ENCODE measurements at regions not wholly inside any gene's neighbourhood (a gene's known extent, or its start where the extent isn't known, plus 50 kb on each side); places are given as distances from the start of the nearest gene placed in this dataset.

DNA sequence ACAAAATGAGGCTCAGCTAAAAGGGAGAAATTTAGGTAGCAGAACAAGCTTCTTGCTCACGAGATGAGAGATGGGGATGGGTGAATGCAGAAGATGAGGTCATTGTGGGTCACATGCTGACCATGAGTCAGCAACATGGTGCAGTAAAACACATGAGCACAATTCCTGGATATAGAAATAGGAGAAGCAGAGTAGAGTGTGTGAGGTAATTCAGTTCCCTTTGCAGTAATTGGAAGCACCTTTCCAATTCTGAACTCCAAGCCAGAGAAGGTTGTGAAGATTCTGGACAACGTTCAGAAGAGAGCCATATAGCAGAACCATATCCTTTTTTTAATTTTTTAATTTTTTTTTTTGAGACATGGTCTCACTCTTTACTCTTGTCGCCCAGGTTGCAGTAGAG is 62.0 kb upstream of the LMNTD1 start:
- no TSS peak for BruUV-seq (replicated peaks)
- no peaks in the 10 kb centered on the region for H3K4me1 ChIP-seq (ENCODE audit: insufficient read depth, low read length, poor library complexity, severe bottlenecking)
- H4K20me1 ChIP-seq (ENCODE audit: insufficient read depth, low read length) = no peaks in the 10 kb centered on the region
- ChIA-PET POLR2A (no interaction called here), CTCF (ENCODE audit: unreplicated experiment) (no interaction called here)
- no peak overlapping the region for H3K27ac ChIP-seq (ENCODE audit: low read depth, low read length, poor library complexity, severe bottlenecking)
- H3K9me2 ChIP-seq (ENCODE audit: insufficient read depth, low read length) = no peaks in the 10 kb centered on the region
- intact Hi-C loops (cut with micrococcal nuclease; ENCODE audit: unreplicated experiment) = no loop called here
- no peak overlapping the region for H2AFZ ChIP-seq (ENCODE audit: low read length)
- DNase-seq (ENCODE audit: low spot score) = no peak
- no peak overlapping the region for H3K4me2 ChIP-seq (ENCODE audit: low read length)
- no peaks in the 10 kb centered on the region for H3K79me2 ChIP-seq (ENCODE audit: insufficient read depth, low read depth, low read length)
- TF ChIP-seq, protein P1, sequence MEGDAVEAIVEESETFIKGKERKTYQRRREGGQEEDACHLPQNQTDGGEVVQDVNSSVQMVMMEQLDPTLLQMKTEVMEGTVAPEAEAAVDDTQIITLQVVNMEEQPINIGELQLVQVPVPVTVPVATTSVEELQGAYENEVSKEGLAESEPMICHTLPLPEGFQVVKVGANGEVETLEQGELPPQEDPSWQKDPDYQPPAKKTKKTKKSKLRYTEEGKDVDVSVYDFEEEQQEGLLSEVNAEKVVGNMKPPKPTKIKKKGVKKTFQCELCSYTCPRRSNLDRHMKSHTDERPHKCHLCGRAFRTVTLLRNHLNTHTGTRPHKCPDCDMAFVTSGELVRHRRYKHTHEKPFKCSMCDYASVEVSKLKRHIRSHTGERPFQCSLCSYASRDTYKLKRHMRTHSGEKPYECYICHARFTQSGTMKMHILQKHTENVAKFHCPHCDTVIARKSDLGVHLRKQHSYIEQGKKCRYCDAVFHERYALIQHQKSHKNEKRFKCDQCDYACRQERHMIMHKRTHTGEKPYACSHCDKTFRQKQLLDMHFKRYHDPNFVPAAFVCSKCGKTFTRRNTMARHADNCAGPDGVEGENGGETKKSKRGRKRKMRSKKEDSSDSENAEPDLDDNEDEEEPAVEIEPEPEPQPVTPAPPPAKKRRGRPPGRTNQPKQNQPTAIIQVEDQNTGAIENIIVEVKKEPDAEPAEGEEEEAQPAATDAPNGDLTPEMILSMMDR (conservative IDR thresholded peaks at IDR 0.05; ENCODE audit: low read length) = no peak
- no peak for TF ChIP-seq EZH2phosphoT487 (IDR thresholded peaks at IDR 0.05; ENCODE audit: borderline replicate concordance, low read depth, low read length)
- no peaks in the 10 kb centered on the region for H3K9me3 ChIP-seq (ENCODE audit: low read length)
- H3K36me3 ChIP-seq (ENCODE audit: insufficient read depth, low read length) = no peaks in the 10 kb centered on the region
- H3K4me3 ChIP-seq (ENCODE audit: low read depth, low read length, poor library complexity, severe bottlenecking) = no peak overlapping the region

DNA sequence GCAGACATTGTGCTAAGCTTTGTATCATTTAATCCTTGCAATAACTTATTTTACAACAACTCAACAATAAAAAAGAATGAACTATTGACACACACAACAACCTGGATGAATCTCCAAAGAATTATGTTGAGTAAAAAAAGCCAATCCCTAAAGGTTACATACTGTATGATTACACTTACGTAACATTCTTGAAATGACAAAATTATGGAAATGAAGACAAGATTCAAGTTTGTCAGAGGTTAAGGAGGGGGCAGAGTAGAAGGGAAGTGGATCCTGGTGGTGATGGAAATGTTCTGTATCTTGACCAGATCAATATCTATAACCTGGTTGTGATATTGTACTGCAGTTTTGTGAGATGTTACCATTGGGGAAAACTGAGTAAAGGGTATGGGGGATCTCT is 63.2 kb upstream of the LMNTD1 start:
- H3K9me2 ChIP-seq (ENCODE audit: insufficient read depth, low read length) = no peaks in the 10 kb centered on the region
- H3K4me2 ChIP-seq (ENCODE audit: low read length) = no peak overlapping the region
- DNase-seq (ENCODE audit: low spot score) = no peak
- no peaks in the 10 kb centered on the region for H3K9me3 ChIP-seq (ENCODE audit: low read length)
- no TSS peak for BruUV-seq (replicated peaks)
- intact Hi-C loops (cut with micrococcal nuclease; ENCODE audit: unreplicated experiment) = no loop called here
- ChIA-PET POLR2A (interaction anchor here (1.0 kb wide), 1 partner anchor 18 kb away, joined by 3 read pairs; no protein-coding TSS in a partner anchor), CTCF (ENCODE audit: unreplicated experiment) (no interaction called here)
- H3K27ac ChIP-seq (ENCODE audit: low read depth, low read length, poor library complexity, severe bottlenecking) = no peak overlapping the region
- H3K36me3 ChIP-seq (ENCODE audit: insufficient read depth, low read length) = no peaks in the 10 kb centered on the region
- H3K4me3 ChIP-seq (ENCODE audit: low read depth, low read length, poor library complexity, severe bottlenecking) = no peak overlapping the region
- TF ChIP-seq EZH2phosphoT487 (IDR thresholded peaks at IDR 0.05; ENCODE audit: borderline replicate concordance, low read depth, low read length) = no peak
- TF ChIP-seq, protein P1 (conservative IDR thresholded peaks at IDR 0.05; ENCODE audit: low read length) = no peak
- H2AFZ ChIP-seq (ENCODE audit: low read length) = no peak overlapping the region
- H4K20me1 ChIP-seq (ENCODE audit: insufficient read depth, low read length) = no peaks in the 10 kb centered on the region
- no peaks in the 10 kb centered on the region for H3K4me1 ChIP-seq (ENCODE audit: insufficient read depth, low read length, poor library complexity, severe bottlenecking)
- H3K79me2 ChIP-seq (ENCODE audit: insufficient read depth, low read depth, low read length) = no peaks in the 10 kb centered on the region

DNA sequence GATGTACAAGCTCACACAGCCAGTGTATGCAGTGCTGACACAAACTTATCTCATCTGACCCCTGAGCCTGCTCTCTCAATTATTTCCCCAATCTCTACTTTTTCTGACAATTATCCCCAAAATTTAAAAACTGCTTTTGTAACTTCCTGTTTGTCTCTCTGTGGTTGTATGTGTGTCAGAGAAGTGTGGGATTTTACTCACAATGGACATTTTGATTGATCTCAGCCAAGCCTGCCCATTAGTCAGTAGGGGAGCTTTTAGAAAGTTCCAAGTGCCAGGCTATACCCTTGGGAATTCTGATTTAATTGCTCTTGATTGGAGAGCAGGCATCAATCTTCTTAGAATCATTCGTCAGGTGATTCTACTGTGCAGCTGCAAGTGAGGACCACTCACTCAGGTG is 64.9 kb upstream of the LMNTD1 start:
- no peaks in the 10 kb centered on the region for H3K79me2 ChIP-seq (ENCODE audit: insufficient read depth, low read depth, low read length)
- ChIA-PET CTCF (ENCODE audit: unreplicated experiment) (interaction anchor here (0.5 kb wide), 1 partner anchor 1016 kb away, joined by 4 read pairs; no protein-coding TSS in a partner anchor), POLR2A (no interaction called here)
- intact Hi-C loops (cut with micrococcal nuclease; ENCODE audit: unreplicated experiment) = no loop called here
- no peaks in the 10 kb centered on the region for H3K9me3 ChIP-seq (ENCODE audit: low read length)
- no peak overlapping the region for H3K27ac ChIP-seq (ENCODE audit: low read depth, low read length, poor library complexity, severe bottlenecking)
- H3K4me1 ChIP-seq (ENCODE audit: insufficient read depth, low read length, poor library complexity, severe bottlenecking) = no peaks in the 10 kb centered on the region
- no peaks in the 10 kb centered on the region for H3K9me2 ChIP-seq (ENCODE audit: insufficient read depth, low read length)
- TF ChIP-seq, protein P1 (conservative IDR thresholded peaks at IDR 0.05; ENCODE audit: low read length) = no peak
- no peak for TF ChIP-seq EZH2phosphoT487 (IDR thresholded peaks at IDR 0.05; ENCODE audit: borderline replicate concordance, low read depth, low read length)
- no TSS peak for BruUV-seq (replicated peaks)
- H3K36me3 ChIP-seq (ENCODE audit: insufficient read depth, low read length) = no peaks in the 10 kb centered on the region
- no peak overlapping the region for H3K4me3 ChIP-seq (ENCODE audit: low read depth, low read length, poor library complexity, severe bottlenecking)
- no peaks in the 10 kb centered on the region; the same call in 1 of the 2 replicates for H4K20me1 ChIP-seq (ENCODE audit: insufficient read depth, low read length)
- no peak overlapping the region for H2AFZ ChIP-seq (ENCODE audit: low read length)
- H3K4me2 ChIP-seq (ENCODE audit: low read length) = no peak overlapping the region
- DNase-seq (ENCODE audit: low spot score) = no peak
